NT2/D1 (cell line): ENCODE measurements at regions not wholly inside any gene's neighbourhood (a gene's known extent, or its start where the extent isn't known, plus 50 kb on each side); places are given as distances from the start of the nearest gene placed in this dataset.

Source experiments
- SUZ12 ChIP-seq: IDR thresholded peaks from 2 replicates; pipeline ENCODE4 v1.6.1; 2011; ENCODE audit not compliant: insufficient read length, insufficient read depth; ENCODE audit errors: extremely low read depth
- YY1 ChIP-seq: IDR thresholded peaks from 2 replicates; pipeline ENCODE4 v1.6.1; 2011; ENCODE audit not compliant: insufficient read length, insufficient read depth
- ZNF274 ChIP-seq: IDR thresholded peaks from 2 replicates; pipeline ENCODE4 v1.6.1; 2011; ENCODE audit warnings: mild to moderate bottlenecking, low read depth, low read length

DNA sequence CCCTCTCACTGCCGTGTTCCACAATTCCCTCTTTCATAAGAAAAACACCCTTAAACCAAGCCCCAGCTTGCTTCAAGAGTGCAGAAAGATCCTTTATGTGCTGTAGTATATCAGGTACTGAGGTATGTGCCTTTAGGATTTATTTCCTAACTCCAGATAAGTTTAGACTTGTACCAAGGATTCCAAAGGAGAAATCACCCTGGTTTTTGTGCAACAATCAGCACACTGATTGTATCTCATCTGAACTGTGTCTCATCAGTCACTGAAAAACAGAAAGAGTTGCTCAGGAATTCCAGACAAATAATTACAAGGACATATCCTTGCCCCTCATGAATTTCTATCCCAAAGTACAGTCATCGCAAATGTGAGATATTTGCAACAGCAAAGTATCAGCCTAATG lies 77.2 kb upstream of the PTPRZ1 start:
- TF ChIP-seq SUZ12 (no peak), YY1 (no peak), ZNF274 (no peak)
